H1 (cell line): ENCODE measurements at regions not wholly inside any gene's neighbourhood (a gene's known extent, or its start where the extent isn't known, plus 50 kb on each side); places are given as distances from the start of the nearest gene placed in this dataset.

Experiments
- CTCF ChIA-PET: fragments of 300-600 bp; sonication (Branson Sonifier 250); formaldehyde crosslinking; loops from one replicate; lab custom pipeline; 2021; ENCODE audit not compliant: partially characterized antibody; lab: Charles Lee
- POLR2A ChIA-PET: fragments of 300-600 bp; sonication (Branson Sonifier 250); formaldehyde crosslinking; loops from one replicate; lab custom pipeline; 2021; ENCODE audit warnings: inconsistent platforms; ENCODE audit not compliant: partially characterized antibody; lab: Charles Lee
- DNase-seq, 2 experiments: peaks; one replicate each; pipeline versions ENCODE4 v3.0.0 to v3.0.0-alpha.2; 2010 to 2022; ENCODE audit warnings: low spot score in 2 of 2, low read depth in 1 of 2, mixed read lengths in 1 of 2
- FAIRE-seq: peaks from 2 replicates; lab custom pipeline; 2011; peaks lifted over from hg19 to GRCh38; lab: Jason Lieb, UNC
- H2AFZ ChIP-seq: 2 replicates; pipeline ENCODE4 v1.8.1; 2012; ENCODE audit warnings: low read length, inconsistent platforms
- H2AK5ac ChIP-seq: 2 replicates; pipeline ENCODE4 v1.6.1; 2013; ENCODE audit warnings: low read depth, low read length
- H2BK120ac ChIP-seq: replicated peaks from 2 replicates; pipeline ENCODE3; 2013; ENCODE audit warnings: low read depth, low read length, inconsistent platforms
- H2BK12ac ChIP-seq: 2 replicates; pipeline ENCODE4 v1.6.1; 2013; ENCODE audit warnings: low read depth, low read length
- H2BK15ac ChIP-seq: 2 replicates; pipeline ENCODE4 v1.6.1; 2013; ENCODE audit warnings: low read length
- H2BK20ac ChIP-seq: 2 replicates; pipeline ENCODE4 v1.6.1; 2013; ENCODE audit warnings: low read length
- H2BK5ac ChIP-seq: 2 replicates; pipeline ENCODE4 v1.6.1; 2013; ENCODE audit warnings: low read depth, low read length
- H3K14ac ChIP-seq: 2 replicates; pipeline ENCODE4 v1.6.1; 2013; ENCODE audit warnings: inconsistent platforms; ENCODE audit not compliant: insufficient read length
- H3K18ac ChIP-seq: 2 replicates; pipeline ENCODE4 v1.6.1; 2013; ENCODE audit warnings: low read length; ENCODE audit errors: extremely low read depth
- H3K23ac ChIP-seq: 2 replicates; pipeline ENCODE4 v1.6.1; 2013; ENCODE audit warnings: inconsistent platforms; ENCODE audit not compliant: insufficient read length
- H3K23me2 ChIP-seq: 2 replicates; pipeline ENCODE4 v1.6.1; 2013; ENCODE audit warnings: low read depth, low read length
- H3K27ac ChIP-seq: 2 replicates; pipeline ENCODE4 v1.6.1; 2011; ENCODE audit warnings: low read depth, low read length, inconsistent platforms
- H3K27me3 ChIP-seq, 4 experiments: replicated peaks in 1 of 4; 1 replicate in 1 of 4; 2 replicates in 3 of 4; pipeline versions ENCODE4 v1.6.1 to v1.8.1; 2011 to 2013; ENCODE audit warnings: low read length in 3 of 4, mild to moderate bottlenecking in 3 of 4, inconsistent platforms in 2 of 4, mixed read lengths in 2 of 4, moderate library complexity in 1 of 4; ENCODE audit not compliant: control insufficient read depth in 3 of 4, insufficient read depth in 3 of 4; ENCODE audit errors: extremely low read depth in 1 of 4
- H3K36me3 ChIP-seq, 4 experiments: 2 replicates each; pipeline versions ENCODE4 v1.6.1 to v1.8.1; 2011 to 2013; ENCODE audit warnings: mild to moderate bottlenecking in 4 of 4, low read length in 3 of 4, moderate library complexity in 2 of 4, control low read depth in 1 of 4, inconsistent platforms in 1 of 4; ENCODE audit not compliant: insufficient read depth in 4 of 4, control insufficient read depth in 2 of 4
- H3K4ac ChIP-seq: replicated peaks from 2 replicates; pipeline ENCODE3; 2013; ENCODE audit warnings: low read length, low read depth, mixed read lengths, inconsistent platforms; ENCODE audit not compliant: insufficient read length
- H3K4me1 ChIP-seq, 4 experiments: replicated peaks in 1 of 4; 1 replicate in 1 of 4; 2 replicates in 3 of 4; pipeline versions ENCODE4 v1.6.1 to v1.8.1; 2011 to 2013; ENCODE audit warnings: low read length in 3 of 4, inconsistent platforms in 2 of 4, mixed read lengths in 1 of 4; ENCODE audit not compliant: insufficient read depth in 4 of 4, control insufficient read depth in 3 of 4
- H3K4me2 ChIP-seq, 2 experiments: 2 replicates each; pipeline versions ENCODE4 v1.6.1 to v1.8.1; 2011 to 2013; ENCODE audit warnings: low read depth in 2 of 2, low read length in 2 of 2, control low read depth in 1 of 2, inconsistent platforms in 1 of 2, mild to moderate bottlenecking in 1 of 2; ENCODE audit not compliant: insufficient read depth in 1 of 2
- H3K4me3 ChIP-seq, 4 experiments: fragments of 200-600, 300-600 bp in 1 of 4; sonication (generic), shearing (Covaris generic), sonication (Bioruptor Twin) in 1 of 4; 2 replicates each; pipeline versions ENCODE4 v1.5.1 to v1.8.1; 2011 to 2016; ENCODE audit warnings: low read length in 4 of 4, low read depth in 3 of 4, control low read depth in 2 of 4, inconsistent platforms in 2 of 4, mild to moderate bottlenecking in 2 of 4, mixed read lengths in 1 of 4, moderate library complexity in 1 of 4; ENCODE audit not compliant: insufficient read depth in 2 of 4; ENCODE audit errors: extremely low read depth in 1 of 4
- H3K56ac ChIP-seq: replicated peaks from 2 replicates; pipeline ENCODE3; 2013; ENCODE audit warnings: low read depth, mild to moderate bottlenecking, mixed read lengths, low read length, inconsistent platforms; ENCODE audit not compliant: insufficient read length
- H3K79me1 ChIP-seq: 2 replicates; pipeline ENCODE4 v1.6.1; 2013; ENCODE audit warnings: low read depth, low read length, control low read depth
- H3K79me2 ChIP-seq, 2 experiments: 2 replicates each; pipeline versions ENCODE4 v1.6.1 to v1.8.1; 2012 to 2013; ENCODE audit warnings: low read length in 2 of 2, mild to moderate bottlenecking in 2 of 2, inconsistent platforms in 1 of 2; ENCODE audit not compliant: insufficient read depth in 2 of 2, control insufficient read depth in 1 of 2
- H3K9ac ChIP-seq, 4 experiments: replicated peaks in 1 of 4; 1 replicate in 1 of 4; 2 replicates in 3 of 4; pipeline versions ENCODE4 v1.6.1 to v1.8.1; 2011 to 2013; ENCODE audit warnings: low read depth in 3 of 4, low read length in 3 of 4, control low read depth in 2 of 4, mild to moderate bottlenecking in 2 of 4, moderate library complexity in 2 of 4, inconsistent platforms in 1 of 4; ENCODE audit errors: extremely low read depth in 1 of 4
- H3K9me3 ChIP-seq, 2 experiments: 2 replicates each; pipeline versions ENCODE4 v1.6.1 to v1.8.1; 2012 to 2013; ENCODE audit warnings: mild to moderate bottlenecking in 2 of 2, moderate library complexity in 2 of 2, control low read depth in 1 of 2, inconsistent platforms in 1 of 2, low read depth in 1 of 2, low read length in 1 of 2, mixed read lengths in 1 of 2; ENCODE audit not compliant: insufficient read depth in 2 of 2
- H4K20me1 ChIP-seq, 2 experiments: replicated peaks in 1 of 2; 2 replicates each; pipeline versions ENCODE3 to v1.8.1; 2011 to 2013; ENCODE audit warnings: inconsistent platforms in 2 of 2, low read length in 2 of 2, mild to moderate bottlenecking in 1 of 2; ENCODE audit not compliant: insufficient read depth in 2 of 2, control insufficient read depth in 1 of 2
- H4K5ac ChIP-seq: 2 replicates; pipeline ENCODE4 v1.6.1; 2013; ENCODE audit warnings: low read length, low read depth, mixed read lengths, inconsistent platforms; ENCODE audit not compliant: insufficient read length
- H4K8ac ChIP-seq: 2 replicates; pipeline ENCODE4 v1.8.0; 2013; ENCODE audit warnings: mild to moderate bottlenecking, moderate library complexity, low read length, inconsistent platforms; ENCODE audit not compliant: insufficient read depth; ENCODE audit errors: extremely low read depth
- H4K91ac ChIP-seq: replicated peaks from 2 replicates; pipeline ENCODE3; 2013; ENCODE audit warnings: low read length, mixed read lengths, inconsistent platforms; ENCODE audit not compliant: insufficient read length
- CBX5 ChIP-seq: fragments of 300-800, 300-1000 bp; sonication (generic); IDR thresholded peaks from 2 replicates; pipeline ENCODE4 v1.7.1; 2016; ENCODE audit warnings: antibody characterized with exemption, low read length, low read depth
- SIRT6 ChIP-seq: IDR thresholded peaks from one replicate; pipeline ENCODE4 v1.7.1; 2012; ENCODE audit warnings: low read length, inconsistent platforms
- WGBS, 2 experiments: shearing (Covaris generic) in 1 of 2; methylation state at CpG; one replicate each; pipeline versions ENCODE4 v1.1.6 to v1.1.7; 2013 to 2015; ENCODE audit warnings: low lambda C conversion rate in 2 of 2, mixed read lengths in 2 of 2, inconsistent platforms in 1 of 2, low coverage in 1 of 2, missing lambda C conversion rate in 1 of 2; ENCODE audit not compliant: insufficient replicate concordance in 2 of 2, insufficient coverage in 1 of 2, insufficient read length in 1 of 2; ENCODE audit errors: extremely low coverage in 1 of 2, missing lambda C conversion rate in 1 of 2; 5-methylcytosine and 5-hydroxymethylcytosine counted together

GRCh38 chr10:93131986-93132385, 58.3 kb downstream of the CYP26A1 start:
- Histone ChIP-seq H4K91ac (no peak overlapping the region), H3K9ac (no peak overlapping the region), H3K23me2 (no peaks in the 10 kb centered on the region; the same call in 1 of the 2 replicates), H2BK5ac (no peak overlapping the region), H3K4me1 (peaks cover 0 to 3% (median 0%) of the 10 kb centered on the region in 4 experiments; a peak in 4 of 7 replicates), H3K79me1 (no peaks in the 10 kb centered on the region), H3K56ac (no peak overlapping the region), H2BK20ac (no peak overlapping the region), H3K36me3 (peaks cover 0 to under 1% (median 0%) of the 10 kb centered on the region in 4 experiments; a peak in 1 of 8 replicates), H3K9me3 (peaks cover 11 to 14% of the 10 kb centered on the region in 2 experiments), H3K4me2 (no peak overlapping the region), H3K27ac (no peak overlapping the region), H3K14ac (no peak overlapping the region), H3K18ac (no peak overlapping the region), H4K20me1 (no peaks in the 10 kb centered on the region), H2BK15ac (no peak overlapping the region), H2BK120ac (no peak overlapping the region), H3K79me2 (no peaks in the 10 kb centered on the region), H2BK12ac (no peak overlapping the region), H3K4ac (no peak overlapping the region), H3K4me3 (no peak overlapping the region), H2AK5ac (no peak overlapping the region), H2AFZ (peak overlapping the region; percentile 65; the same call in 1 of the 2 replicates), H4K5ac (no peak overlapping the region), H3K23ac (no peak overlapping the region), H4K8ac (no peak overlapping the region), H3K27me3 (no peaks in the 10 kb centered on the region)
- CTCF ChIA-PET: interaction anchor here (1.0 to 2.6 kb wide), 3 partner anchors 10 to 146 kb away, joined by 3 to 8 read pairs (median 4); no protein-coding TSS in a partner anchor
- POLR2A ChIA-PET: no interaction called here
- DNase-seq (no peak), FAIRE-seq (no peak)
- WGBS, 2 experiments: 90% methylated on average over 6 of the region's 6 CpGs; no CpG with 5 or more reads in 1 of the 2 experiments
- TF ChIP-seq SIRT6: no peak
- TF ChIP-seq CBX5: no peak
